ENCODE measurements at regions not wholly inside any gene's neighbourhood (a gene's known extent, or its start where the extent isn't known, plus 50 kb on each side); places are given as distances from the start of the nearest gene placed in this dataset.

DNA sequence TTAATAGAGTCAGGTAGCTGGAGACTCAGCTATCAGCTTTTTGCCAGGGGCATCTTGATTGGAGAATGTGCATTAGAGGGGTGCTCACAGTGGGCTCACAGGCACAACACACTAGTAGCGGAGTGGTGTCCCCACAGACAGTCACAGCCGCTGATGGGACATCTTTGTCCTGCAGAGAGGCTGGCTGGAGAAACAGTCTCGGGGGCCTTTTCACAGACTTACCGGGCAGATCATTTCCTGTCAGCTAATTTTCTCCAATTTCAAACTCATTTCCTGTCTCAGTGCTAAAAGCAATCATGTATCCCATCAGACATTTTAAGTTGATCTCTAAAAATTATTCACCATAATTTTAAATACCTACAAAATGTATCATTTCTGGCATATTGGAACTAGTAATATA, 562.6 kb downstream of the DCDC2C start:
- no peaks in the 10 kb centered on the region for H3K4me1 Mint-ChIP-seq (ENCODE audit: low read depth)
- H3K27ac Mint-ChIP-seq: no peak overlapping the region
- H3K36me3 Mint-ChIP-seq (ENCODE audit: low read depth): no peaks in the 10 kb centered on the region
- no peaks in the 10 kb centered on the region for H3K27me3 Mint-ChIP-seq (ENCODE audit: low read depth)
- intact Hi-C loops (cut with micrococcal nuclease): no loop called here
- no peak for DNase-seq (ENCODE audit: low spot score)
- no peak overlapping the region for H3K4me3 Mint-ChIP-seq (ENCODE audit: low read depth)
- peaks cover 8% of the 10 kb centered on the region for H3K9me3 Mint-ChIP-seq

DNA sequence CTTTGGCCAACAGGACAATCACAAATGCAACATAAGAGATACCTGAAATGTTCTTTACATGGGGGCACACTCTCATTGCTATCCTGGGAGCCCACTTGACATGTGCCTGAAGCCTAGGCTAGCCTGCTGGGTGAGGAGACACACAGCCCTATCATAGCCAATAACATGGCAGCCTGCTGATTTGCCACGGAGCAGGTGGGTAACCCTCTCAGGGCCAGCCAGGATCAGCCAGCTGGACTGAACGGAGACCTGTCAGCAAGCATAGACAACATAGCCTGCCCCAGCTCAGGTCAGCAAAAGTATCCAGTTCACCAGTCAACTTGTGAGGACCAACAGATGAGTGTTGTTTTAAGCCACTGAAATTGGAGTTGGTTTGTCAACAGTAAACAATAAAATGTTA, 566.5 kb downstream of the DCDC2C start:
- H3K4me1 Mint-ChIP-seq (ENCODE audit: low read depth): no peaks in the 10 kb centered on the region
- H3K4me3 Mint-ChIP-seq (ENCODE audit: low read depth): no peak overlapping the region
- H3K36me3 Mint-ChIP-seq (ENCODE audit: low read depth): no peaks in the 10 kb centered on the region
- peaks cover 8% of the 10 kb centered on the region for H3K9me3 Mint-ChIP-seq
- no peak for DNase-seq (ENCODE audit: low spot score)
- H3K27ac Mint-ChIP-seq: no peak overlapping the region
- no peaks in the 10 kb centered on the region for H3K27me3 Mint-ChIP-seq (ENCODE audit: low read depth)
- intact Hi-C loops (cut with micrococcal nuclease): no loop called here

DNA sequence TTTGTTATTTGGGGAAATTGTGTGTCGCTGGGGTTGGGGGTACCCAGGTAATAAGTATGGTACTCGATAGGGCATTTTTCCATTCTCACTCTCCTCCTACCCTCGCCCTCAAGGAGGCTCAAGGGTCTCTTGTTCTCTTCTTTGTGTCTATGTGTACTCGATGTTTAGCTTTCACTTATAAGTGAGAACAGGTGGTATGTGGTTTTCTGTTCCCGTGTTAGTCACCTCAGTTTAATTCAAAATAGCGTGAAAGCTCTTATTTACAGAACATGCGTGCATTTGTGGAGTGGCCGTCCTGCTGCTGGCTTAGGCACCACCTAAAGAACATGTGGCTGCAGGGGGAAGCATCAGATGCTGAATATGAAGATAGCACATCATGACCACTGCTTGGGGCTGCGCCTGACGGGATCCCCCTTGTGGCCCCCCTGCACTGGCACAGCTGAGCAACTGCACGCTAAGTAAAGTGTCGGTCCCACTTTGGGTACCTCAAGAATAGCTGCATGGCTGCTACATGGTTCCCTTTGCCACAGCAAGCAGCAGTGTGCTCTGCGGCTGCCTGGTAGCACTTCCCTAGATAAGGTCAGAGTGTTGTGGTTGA, 569.0 kb downstream of the DCDC2C start:
- intact Hi-C loops (cut with micrococcal nuclease): no loop called here
- Mint-ChIP-seq H3K27ac (no peak overlapping the region), H3K27me3 (ENCODE audit: low read depth) (no peaks in the 10 kb centered on the region), H3K9me3 (peaks cover 15% of the 10 kb centered on the region), H3K4me1 (ENCODE audit: low read depth) (no peaks in the 10 kb centered on the region), H3K4me3 (ENCODE audit: low read depth) (no peak overlapping the region), H3K36me3 (ENCODE audit: low read depth) (no peaks in the 10 kb centered on the region)
- DNase-seq (ENCODE audit: low spot score): no peak

DNA sequence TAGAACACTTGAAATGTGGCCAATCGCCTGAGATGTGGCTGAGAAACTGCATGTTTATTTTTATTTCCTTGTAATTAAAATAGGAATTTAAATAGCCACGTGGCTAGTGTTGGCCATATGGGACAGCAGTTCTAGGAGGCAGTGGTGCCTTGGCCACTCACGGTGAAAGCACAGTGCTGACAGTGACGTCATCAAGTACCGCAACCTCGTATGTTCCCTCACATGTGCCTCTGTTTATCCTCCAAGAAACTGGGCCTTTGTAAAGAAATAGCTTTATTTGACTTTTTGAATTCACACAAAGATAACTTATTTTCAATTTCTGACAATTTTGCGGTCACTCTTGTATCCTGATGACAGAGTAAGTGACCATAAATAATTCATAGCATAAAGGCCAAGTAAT, 575.0 kb downstream of the DCDC2C start:
- peaks cover 18% of the 10 kb centered on the region for H3K9me3 Mint-ChIP-seq
- no peaks in the 10 kb centered on the region for H3K4me1 Mint-ChIP-seq (ENCODE audit: low read depth)
- no peak for DNase-seq (ENCODE audit: low spot score)
- no peak overlapping the region for H3K27ac Mint-ChIP-seq
- intact Hi-C loops (cut with micrococcal nuclease): no loop called here
- no peak overlapping the region for H3K4me3 Mint-ChIP-seq (ENCODE audit: low read depth)
- H3K36me3 Mint-ChIP-seq (ENCODE audit: low read depth): no peaks in the 10 kb centered on the region
- no peaks in the 10 kb centered on the region for H3K27me3 Mint-ChIP-seq (ENCODE audit: low read depth)

- Mint-ChIP-seq H3K27ac (no peak overlapping the region), H3K36me3 (ENCODE audit: low read depth) (no peaks in the 10 kb centered on the region), H3K4me1 (ENCODE audit: low read depth) (no peaks in the 10 kb centered on the region), H3K4me3 (ENCODE audit: low read depth) (no peak overlapping the region), H3K27me3 (ENCODE audit: low read depth) (no peaks in the 10 kb centered on the region), H3K9me3 (peaks cover 21% of the 10 kb centered on the region)
- intact Hi-C loops (cut with micrococcal nuclease): no loop called here
- DNase-seq (ENCODE audit: low spot score): no peak
Measured at GRCh38 chr2:4279431-4279830, 576.1 kb downstream of the DCDC2C start.

DNA sequence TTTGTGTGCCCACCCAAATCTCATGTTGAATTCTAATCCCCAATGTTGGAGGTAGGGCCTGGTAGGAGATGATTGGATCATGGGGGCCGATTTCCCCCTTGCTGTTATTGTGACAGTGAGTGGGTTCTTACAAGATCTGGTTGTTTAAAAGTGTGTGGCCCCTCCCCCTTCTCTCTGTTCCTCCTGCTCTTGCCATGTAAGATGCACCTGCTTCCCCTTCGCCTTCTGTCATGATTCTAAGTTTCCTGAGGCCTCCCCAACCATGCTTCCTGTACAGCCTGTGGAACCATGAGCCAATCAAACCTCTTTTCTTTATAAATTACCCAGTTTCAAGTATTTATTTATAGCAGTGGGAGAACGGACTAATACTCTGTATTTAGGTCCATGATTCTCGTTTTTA, 588.1 kb downstream of the DCDC2C start:
- H3K36me3 Mint-ChIP-seq (ENCODE audit: low read depth): no peaks in the 10 kb centered on the region
- DNase-seq (ENCODE audit: low spot score): no peak
- no peaks in the 10 kb centered on the region for H3K27me3 Mint-ChIP-seq (ENCODE audit: low read depth)
- intact Hi-C loops (cut with micrococcal nuclease): no loop called here
- peaks cover 14% of the 10 kb centered on the region for H3K9me3 Mint-ChIP-seq
- no peak overlapping the region for H3K27ac Mint-ChIP-seq
- no peaks in the 10 kb centered on the region for H3K4me1 Mint-ChIP-seq (ENCODE audit: low read depth)
- no peak overlapping the region for H3K4me3 Mint-ChIP-seq (ENCODE audit: low read depth)

- peaks cover 21% of the 10 kb centered on the region for H3K9me3 Mint-ChIP-seq
- no peaks in the 10 kb centered on the region for H3K27me3 Mint-ChIP-seq (ENCODE audit: low read depth)
- no peaks in the 10 kb centered on the region for H3K36me3 Mint-ChIP-seq (ENCODE audit: low read depth)
- no peak for DNase-seq (ENCODE audit: low spot score)
- H3K4me1 Mint-ChIP-seq (ENCODE audit: low read depth): no peaks in the 10 kb centered on the region
- intact Hi-C loops (cut with micrococcal nuclease): no loop called here
- H3K4me3 Mint-ChIP-seq (ENCODE audit: low read depth): no peak overlapping the region
- no peak overlapping the region for H3K27ac Mint-ChIP-seq
Measured at GRCh38 chr2:4295680-4296079, 592.3 kb downstream of the DCDC2C start.

DNA sequence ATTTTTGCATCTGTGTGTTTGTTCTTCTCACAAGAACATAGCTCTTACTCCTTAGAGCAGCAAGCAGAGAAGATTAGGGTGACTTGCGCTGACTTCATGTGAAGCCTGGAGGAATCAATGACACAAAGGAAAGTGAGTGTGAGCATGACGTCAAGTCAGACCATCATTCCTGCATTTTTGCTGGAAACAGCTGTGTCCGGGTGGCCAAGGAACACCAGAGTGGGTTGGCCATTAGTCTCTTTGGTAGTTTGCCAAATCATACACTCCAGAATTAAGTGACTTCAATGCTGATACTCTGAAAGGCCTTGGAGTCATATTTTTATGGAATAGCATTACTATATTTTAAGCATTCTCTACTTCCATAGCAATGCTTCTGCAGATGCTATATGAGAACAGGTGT, 597.2 kb downstream of the DCDC2C start:
- Mint-ChIP-seq H3K4me3 (ENCODE audit: low read depth) (no peak overlapping the region), H3K27ac (no peak overlapping the region), H3K27me3 (ENCODE audit: low read depth) (no peaks in the 10 kb centered on the region), H3K36me3 (ENCODE audit: low read depth) (no peaks in the 10 kb centered on the region), H3K9me3 (peaks cover 15% of the 10 kb centered on the region), H3K4me1 (ENCODE audit: low read depth) (no peaks in the 10 kb centered on the region)
- no peak for DNase-seq (ENCODE audit: low spot score)
- intact Hi-C loops (cut with micrococcal nuclease): no loop called here

DNA sequence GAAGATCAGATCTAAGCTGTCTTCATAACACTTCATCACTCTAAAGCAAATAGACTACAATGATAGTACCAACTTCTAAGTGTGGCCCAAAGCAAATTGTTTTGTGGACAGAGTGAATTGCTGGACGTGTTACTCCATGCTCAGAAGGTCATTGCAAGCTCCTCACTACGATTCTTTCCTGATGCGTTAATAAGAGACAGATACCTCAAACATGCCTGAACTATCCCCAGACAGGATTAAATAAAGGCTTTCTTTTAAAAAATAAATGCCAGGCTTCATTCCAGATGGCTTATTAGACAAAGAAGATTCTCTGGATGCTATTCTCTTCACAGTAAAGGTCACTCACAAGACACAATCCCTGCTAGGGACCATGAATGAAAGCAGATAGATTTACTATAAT, 621.2 kb downstream of the DCDC2C start:
- Mint-ChIP-seq H3K36me3 (ENCODE audit: low read depth) (no peaks in the 10 kb centered on the region), H3K4me3 (ENCODE audit: low read depth) (no peak overlapping the region), H3K27ac (no peak overlapping the region), H3K9me3 (peaks cover 20% of the 10 kb centered on the region), H3K27me3 (ENCODE audit: low read depth) (no peaks in the 10 kb centered on the region), H3K4me1 (ENCODE audit: low read depth) (no peaks in the 10 kb centered on the region)
- DNase-seq (ENCODE audit: low spot score): no peak
- intact Hi-C loops (cut with micrococcal nuclease): no loop called here

GRCh38 chr2:4336864-4337263, 633.5 kb downstream of the DCDC2C start:
- intact Hi-C loops (cut with micrococcal nuclease): no loop called here
- no peak overlapping the region for H3K4me3 Mint-ChIP-seq (ENCODE audit: low read depth)
- peaks cover 15% of the 10 kb centered on the region for H3K9me3 Mint-ChIP-seq
- H3K36me3 Mint-ChIP-seq (ENCODE audit: low read depth): no peaks in the 10 kb centered on the region
- no peaks in the 10 kb centered on the region for H3K27me3 Mint-ChIP-seq (ENCODE audit: low read depth)
- no peak overlapping the region for H3K27ac Mint-ChIP-seq
- H3K4me1 Mint-ChIP-seq (ENCODE audit: low read depth): no peaks in the 10 kb centered on the region
- DNase-seq (ENCODE audit: low spot score): no peak

DNA sequence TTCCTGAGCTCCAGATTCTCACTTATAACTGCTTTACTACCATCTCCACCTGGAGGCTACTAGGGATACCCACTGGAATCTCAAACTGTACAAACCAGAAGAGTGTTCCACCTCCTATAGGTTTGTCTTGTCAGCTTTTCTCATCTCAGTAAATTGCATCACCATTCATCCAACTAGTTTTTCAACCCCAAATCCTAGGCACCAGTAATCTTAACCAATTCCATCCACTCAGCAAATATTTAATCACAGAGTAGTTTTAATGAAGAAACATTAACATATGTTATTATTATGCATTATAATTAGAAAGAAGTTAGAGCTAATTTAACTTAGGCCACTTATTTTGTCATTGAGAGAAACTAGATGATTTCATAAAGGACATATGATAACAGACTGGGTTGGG, 635.0 kb downstream of the DCDC2C start:
- Mint-ChIP-seq H3K27me3 (ENCODE audit: low read depth) (no peaks in the 10 kb centered on the region), H3K36me3 (ENCODE audit: low read depth) (no peaks in the 10 kb centered on the region), H3K4me1 (ENCODE audit: low read depth) (no peaks in the 10 kb centered on the region), H3K9me3 (peaks cover 23% of the 10 kb centered on the region), H3K4me3 (ENCODE audit: low read depth) (no peak overlapping the region), H3K27ac (no peak overlapping the region)
- intact Hi-C loops (cut with micrococcal nuclease): no loop called here
- no peak for DNase-seq (ENCODE audit: low spot score)

DNA sequence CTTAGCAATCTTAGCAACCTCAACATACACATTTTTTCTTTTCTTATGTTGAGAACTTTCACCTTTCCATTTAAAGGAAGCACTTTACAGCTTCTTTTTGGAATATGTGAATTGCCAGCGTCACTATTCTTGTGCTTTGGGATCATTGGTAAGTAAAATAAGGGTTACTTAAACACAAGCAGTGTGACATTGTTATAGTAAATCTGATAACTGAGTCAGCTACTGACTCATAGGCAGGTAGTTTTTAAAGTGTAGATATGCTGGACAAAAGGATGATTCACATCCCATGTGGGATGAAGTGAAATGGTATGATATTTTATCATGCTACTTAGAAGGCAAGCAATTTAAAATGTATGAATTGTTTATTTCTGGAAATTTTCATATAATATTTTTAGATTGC, 637.2 kb downstream of the DCDC2C start:
- H3K27me3 Mint-ChIP-seq (ENCODE audit: low read depth): no peaks in the 10 kb centered on the region
- DNase-seq (ENCODE audit: low spot score): no peak
- intact Hi-C loops (cut with micrococcal nuclease): no loop called here
- peaks cover 16% of the 10 kb centered on the region for H3K9me3 Mint-ChIP-seq
- no peaks in the 10 kb centered on the region for H3K4me1 Mint-ChIP-seq (ENCODE audit: low read depth)
- H3K27ac Mint-ChIP-seq: no peak overlapping the region
- no peak overlapping the region for H3K4me3 Mint-ChIP-seq (ENCODE audit: low read depth)
- no peaks in the 10 kb centered on the region for H3K36me3 Mint-ChIP-seq (ENCODE audit: low read depth)

GRCh38 chr2:4346628-4347027, 643.3 kb downstream of the DCDC2C start:
- intact Hi-C loops (cut with micrococcal nuclease): no loop called here
- Mint-ChIP-seq H3K36me3 (ENCODE audit: low read depth) (no peaks in the 10 kb centered on the region), H3K27ac (no peak overlapping the region), H3K4me1 (ENCODE audit: low read depth) (no peaks in the 10 kb centered on the region), H3K9me3 (peaks cover 25% of the 10 kb centered on the region), H3K27me3 (ENCODE audit: low read depth) (no peaks in the 10 kb centered on the region), H3K4me3 (ENCODE audit: low read depth) (no peak overlapping the region)
- DNase-seq (ENCODE audit: low spot score): no peak

GRCh38 chr2:4353668-4354067, 650.3 kb downstream of the DCDC2C start:
- peaks cover 23% of the 10 kb centered on the region for H3K9me3 Mint-ChIP-seq
- H3K36me3 Mint-ChIP-seq (ENCODE audit: low read depth): no peaks in the 10 kb centered on the region
- H3K27me3 Mint-ChIP-seq (ENCODE audit: low read depth): no peaks in the 10 kb centered on the region
- no peak for DNase-seq (ENCODE audit: low spot score)
- intact Hi-C loops (cut with micrococcal nuclease): no loop called here
- no peak overlapping the region for H3K4me3 Mint-ChIP-seq (ENCODE audit: low read depth)
- H3K27ac Mint-ChIP-seq: no peak overlapping the region
- no peaks in the 10 kb centered on the region for H3K4me1 Mint-ChIP-seq (ENCODE audit: low read depth)

Measured in activated T-helper 2 cell treated with anti-CD3 and anti-CD28 coated beads, Interferon-gamma antibody, Interleukin-2, Interleukin-4, amounts not matched to agents 10 μg/mL and 5 μg/mL and 100 μg/mL, durations not matched to agents 14 hours and 24 hours and 36 hours (primary cell).